ENCODE measurements at regions not wholly inside any gene's neighbourhood (a gene's known extent, or its start where the extent isn't known, plus 50 kb on each side); places are given as distances from the start of the nearest gene placed in this dataset.

DNA sequence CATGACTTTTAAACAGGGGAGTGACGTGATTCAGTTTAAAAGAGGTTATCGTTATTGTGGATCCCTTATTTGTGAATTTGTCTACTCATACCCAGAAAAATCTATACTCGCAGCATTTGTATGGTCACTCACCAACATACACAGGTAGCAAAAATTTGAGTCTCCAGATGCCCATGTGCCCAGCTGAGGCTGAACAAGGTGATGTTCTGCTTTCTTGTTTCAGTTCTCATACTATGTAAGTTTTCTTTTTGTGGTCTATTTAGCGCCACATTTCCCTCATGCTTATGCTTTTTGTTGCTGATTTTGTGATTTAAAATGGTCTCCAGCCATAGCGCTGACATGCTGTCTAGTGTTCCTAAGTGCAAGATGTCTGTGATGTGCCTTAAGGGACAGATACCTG, 312.9 kb upstream of the SEMA3A start:
- Mint-ChIP-seq H3K9me3 (no peaks in the 10 kb centered on the region), H3K4me1 (no peaks in the 10 kb centered on the region), H3K4me3 (no peak overlapping the region), H3K27me3 (ENCODE audit: low read depth, poor library complexity) (no peaks in the 10 kb centered on the region), H3K36me3 (ENCODE audit: low read depth) (no peaks in the 10 kb centered on the region), H3K27ac (no peak overlapping the region)
- TF ChIP-seq, protein P1, sequence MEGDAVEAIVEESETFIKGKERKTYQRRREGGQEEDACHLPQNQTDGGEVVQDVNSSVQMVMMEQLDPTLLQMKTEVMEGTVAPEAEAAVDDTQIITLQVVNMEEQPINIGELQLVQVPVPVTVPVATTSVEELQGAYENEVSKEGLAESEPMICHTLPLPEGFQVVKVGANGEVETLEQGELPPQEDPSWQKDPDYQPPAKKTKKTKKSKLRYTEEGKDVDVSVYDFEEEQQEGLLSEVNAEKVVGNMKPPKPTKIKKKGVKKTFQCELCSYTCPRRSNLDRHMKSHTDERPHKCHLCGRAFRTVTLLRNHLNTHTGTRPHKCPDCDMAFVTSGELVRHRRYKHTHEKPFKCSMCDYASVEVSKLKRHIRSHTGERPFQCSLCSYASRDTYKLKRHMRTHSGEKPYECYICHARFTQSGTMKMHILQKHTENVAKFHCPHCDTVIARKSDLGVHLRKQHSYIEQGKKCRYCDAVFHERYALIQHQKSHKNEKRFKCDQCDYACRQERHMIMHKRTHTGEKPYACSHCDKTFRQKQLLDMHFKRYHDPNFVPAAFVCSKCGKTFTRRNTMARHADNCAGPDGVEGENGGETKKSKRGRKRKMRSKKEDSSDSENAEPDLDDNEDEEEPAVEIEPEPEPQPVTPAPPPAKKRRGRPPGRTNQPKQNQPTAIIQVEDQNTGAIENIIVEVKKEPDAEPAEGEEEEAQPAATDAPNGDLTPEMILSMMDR (IDR thresholded peaks at IDR 0.05) = no peak
- no peak for DNase-seq

- TF ChIP-seq, protein P1 (IDR thresholded peaks at IDR 0.05) = no peak
- Mint-ChIP-seq H3K36me3 (ENCODE audit: low read depth) (no peaks in the 10 kb centered on the region), H3K4me3 (no peak overlapping the region), H3K27me3 (ENCODE audit: low read depth, poor library complexity) (no peaks in the 10 kb centered on the region), H3K4me1 (no peaks in the 10 kb centered on the region), H3K27ac (no peak overlapping the region), H3K9me3 (no peaks in the 10 kb centered on the region)
- no peak for DNase-seq
Observed at GRCh38 chr7:84506151-84506550, 311.6 kb upstream of the SEMA3A start.

DNA sequence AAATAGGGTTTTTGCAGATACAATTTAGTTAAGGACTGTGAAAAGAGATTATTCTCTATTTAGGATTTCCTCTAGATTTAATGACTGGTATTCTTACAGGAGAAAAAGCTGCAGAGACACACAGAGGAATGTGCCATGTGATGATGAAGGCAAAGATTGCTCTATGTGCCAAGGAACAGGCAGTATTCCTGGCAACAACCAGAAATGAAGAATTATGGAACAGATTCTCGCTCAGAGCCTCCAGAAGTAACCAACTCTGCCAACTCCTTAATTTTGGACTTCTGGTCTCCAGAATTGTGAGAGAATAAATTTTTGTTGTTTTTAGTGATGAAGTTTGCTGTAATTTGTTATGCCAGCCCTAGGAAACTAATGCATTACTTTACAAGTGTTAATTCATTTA, 307.6 kb upstream of the SEMA3A start:
- H3K9me3 Mint-ChIP-seq = no peaks in the 10 kb centered on the region
- H3K27me3 Mint-ChIP-seq (ENCODE audit: low read depth, poor library complexity) = no peaks in the 10 kb centered on the region
- H3K4me3 Mint-ChIP-seq = no peak overlapping the region
- H3K4me1 Mint-ChIP-seq = no peaks in the 10 kb centered on the region
- H3K27ac Mint-ChIP-seq = no peak overlapping the region
- H3K36me3 Mint-ChIP-seq (ENCODE audit: low read depth) = no peaks in the 10 kb centered on the region
- no peak for DNase-seq
- TF ChIP-seq, protein P1 (IDR thresholded peaks at IDR 0.05) = no peak

DNA sequence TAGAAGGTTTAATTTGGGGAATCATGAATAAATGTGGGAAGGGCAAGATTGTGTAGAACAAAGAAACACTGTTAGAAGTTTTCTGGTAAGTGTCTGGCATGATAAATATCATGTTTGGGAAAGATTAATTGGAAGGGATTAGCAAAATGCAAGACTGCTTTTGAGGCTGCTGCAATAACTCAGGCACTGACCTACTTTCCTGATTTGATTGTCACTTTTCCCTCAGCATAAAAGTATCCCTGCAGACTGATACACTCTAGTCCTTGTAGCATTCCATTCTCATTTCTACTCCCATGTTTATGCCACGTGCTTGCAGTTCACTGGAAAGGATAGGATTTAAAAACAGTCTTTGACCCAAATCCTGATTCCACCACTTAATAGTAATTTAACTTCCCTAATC, 303.3 kb upstream of the SEMA3A start:
- no peaks in the 10 kb centered on the region for H3K9me3 Mint-ChIP-seq
- no peaks in the 10 kb centered on the region for H3K27me3 Mint-ChIP-seq (ENCODE audit: low read depth, poor library complexity)
- DNase-seq = no peak
- TF ChIP-seq, protein P1 (IDR thresholded peaks at IDR 0.05) = no peak
- H3K27ac Mint-ChIP-seq = no peak overlapping the region
- H3K36me3 Mint-ChIP-seq (ENCODE audit: low read depth) = no peaks in the 10 kb centered on the region
- no peak overlapping the region for H3K4me3 Mint-ChIP-seq
- no peaks in the 10 kb centered on the region for H3K4me1 Mint-ChIP-seq

- no peak overlapping the region for H3K27ac Mint-ChIP-seq
- no peaks in the 10 kb centered on the region for H3K27me3 Mint-ChIP-seq (ENCODE audit: low read depth, poor library complexity)
- no peaks in the 10 kb centered on the region for H3K9me3 Mint-ChIP-seq
- no peak overlapping the region for H3K4me3 Mint-ChIP-seq
- peaks cover 5% of the 10 kb centered on the region for H3K4me1 Mint-ChIP-seq
- no peak for DNase-seq
- TF ChIP-seq, protein P1 (IDR thresholded peaks at IDR 0.05) = no peak
- H3K36me3 Mint-ChIP-seq (ENCODE audit: low read depth) = no peaks in the 10 kb centered on the region
Observed at GRCh38 chr7:84495128-84495527, 300.5 kb upstream of the SEMA3A start.

DNA sequence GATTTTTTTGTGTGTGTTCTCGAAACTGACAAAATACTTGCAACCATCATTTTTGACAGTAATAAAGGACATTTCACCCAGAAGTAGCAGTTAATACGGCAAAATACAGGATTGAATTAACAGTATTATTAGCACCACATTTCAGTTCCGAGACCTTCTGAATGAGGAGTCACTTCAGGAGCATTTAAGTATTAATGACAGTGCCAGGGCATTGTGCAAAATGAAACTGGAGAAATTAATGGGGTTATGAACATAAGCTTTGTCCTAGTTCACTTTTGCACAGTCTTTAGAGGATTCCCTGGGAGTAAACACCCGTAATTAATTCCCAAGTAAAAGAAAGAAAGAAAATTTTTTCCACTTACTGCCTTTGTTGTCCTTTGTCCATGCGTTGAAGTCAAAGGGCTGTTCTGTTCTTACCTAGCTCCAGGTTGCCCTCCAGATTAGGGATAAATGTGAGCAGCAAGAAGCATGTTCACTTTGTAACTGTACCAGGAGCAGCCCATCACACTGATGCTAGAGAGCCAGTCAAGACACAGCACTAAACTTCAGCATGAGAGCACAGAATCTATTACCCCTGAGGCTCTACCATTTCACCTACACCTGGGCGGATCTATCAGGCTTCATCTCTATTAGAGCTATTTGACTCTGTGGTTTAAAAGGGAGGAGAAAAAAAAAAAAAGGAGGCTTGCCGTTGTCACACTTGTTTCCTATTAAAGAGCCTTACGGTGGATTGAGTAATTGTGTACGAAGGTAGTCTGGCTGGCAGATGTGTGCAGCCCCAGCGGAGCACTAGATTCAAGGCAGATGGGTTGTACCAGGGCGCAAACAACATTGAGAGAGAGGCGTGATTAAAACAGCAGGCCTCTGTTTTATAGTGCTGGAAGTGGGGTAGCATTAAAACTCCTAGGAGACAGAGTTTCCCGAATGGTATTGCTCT, 297.8 kb upstream of the SEMA3A start:
- no peaks in the 10 kb centered on the region for H3K27me3 Mint-ChIP-seq (ENCODE audit: low read depth, poor library complexity)
- DNase-seq = no peak
- TF ChIP-seq, protein P1 (IDR thresholded peaks at IDR 0.05) = no peak
- H3K4me1 Mint-ChIP-seq = peaks cover 5% of the 10 kb centered on the region
- no peak overlapping the region for H3K4me3 Mint-ChIP-seq
- H3K27ac Mint-ChIP-seq = no peak overlapping the region
- H3K9me3 Mint-ChIP-seq = no peaks in the 10 kb centered on the region
- H3K36me3 Mint-ChIP-seq (ENCODE audit: low read depth) = no peaks in the 10 kb centered on the region

Measured in nephron progenitor cell (in vitro differentiated cells).